Hepatocyte (in vitro differentiated cells): ENCODE measurements at regions not wholly inside any gene's neighbourhood (a gene's known extent, or its start where the extent isn't known, plus 50 kb on each side); places are given as distances from the start of the nearest gene placed in this dataset.

Source experiments
- CTCF ChIP-seq: fragments of 200-600 bp; sonication (generic); IDR thresholded peaks from 2 replicates; pipeline ENCODE4 v1.5.1; 2016; ENCODE audit warnings: antibody characterized with exemption, mild to moderate bottlenecking; ENCODE audit not compliant: poor library complexity
- EZH2 ChIP-seq: fragments of 200-600 bp; sonication (generic); IDR thresholded peaks from 2 replicates; pipeline ENCODE4 v1.6.1; 2016; ENCODE audit warnings: antibody characterized with exemption, mild to moderate bottlenecking, borderline replicate concordance

- TF ChIP-seq CTCF (no peak), EZH2 (no peak)
Measured at GRCh38 chr12:84348582-84348981, 564.0 kb downstream of the SLC6A15 start.
